IPS-NIHi11 (cell line): ENCODE measurements at regions not wholly inside any gene's neighbourhood (a gene's known extent, or its start where the extent isn't known, plus 50 kb on each side); places are given as distances from the start of the nearest gene placed in this dataset.

Experiments
- DNase-seq: peaks from one replicate; pipeline ENCODE4 v3.0.0; 2012; ENCODE audit warnings: mixed read lengths, low spot score

GRCh38 chr14:104356020-104356737 is 217.8 kb downstream of the KIF26A start:
- no peak for DNase-seq

GRCh38 chr14:104356738-104357688 is 218.6 kb downstream of the KIF26A start:
- DNase-seq: no peak

DNA sequence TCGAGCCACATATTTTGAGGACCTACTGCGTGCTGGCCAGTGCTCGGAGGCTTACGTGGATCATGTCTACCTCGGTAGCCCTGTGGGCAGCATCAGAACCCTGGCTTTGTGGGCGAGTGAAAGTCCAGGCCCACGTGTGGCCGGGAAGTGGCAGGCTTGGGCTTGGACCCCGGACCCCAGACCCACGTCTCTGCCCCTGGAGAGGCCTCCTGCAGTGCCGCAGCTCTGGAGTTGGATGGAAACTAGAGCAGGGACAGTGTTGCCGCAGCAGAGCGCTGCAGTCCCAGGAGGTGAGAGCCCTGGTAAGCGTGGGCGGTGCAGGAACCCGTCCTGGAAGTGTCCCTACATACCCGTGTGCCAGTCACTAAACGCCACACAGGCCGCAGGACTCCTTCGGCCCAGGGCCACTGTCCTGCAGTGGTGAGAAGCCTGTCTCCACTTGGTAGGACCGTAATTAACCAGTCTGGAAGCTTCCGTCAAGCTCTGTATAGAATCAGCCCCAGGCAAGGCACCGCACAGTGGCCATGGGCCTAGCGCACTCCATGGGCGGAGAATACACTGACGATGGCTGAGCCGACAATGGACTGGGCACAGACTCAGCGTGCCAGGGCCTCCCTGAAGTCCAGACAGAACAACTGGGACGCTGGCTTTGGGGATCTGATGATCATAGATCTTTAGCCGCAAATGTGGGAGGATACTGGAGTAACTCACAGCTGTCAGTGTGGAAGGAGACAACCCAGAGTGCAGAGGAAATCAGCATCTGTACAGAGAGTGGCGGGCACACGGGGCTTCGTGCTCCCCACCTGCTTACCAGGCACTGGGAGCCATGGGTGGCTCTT is 219.5 kb downstream of the KIF26A start:
- DNase-seq: no peak

- DNase-seq: no peak
Measured at GRCh38 chr14:104358528-104359300, 220.3 kb downstream of the KIF26A start.

- no peak for DNase-seq
Measured at GRCh38 chr14:104359301-104359968, 220.1 kb upstream of the C14orf180 start.

- DNase-seq: no peak
Measured at GRCh38 chr14:104359969-104360442, 219.6 kb upstream of the C14orf180 start.

- no peak for DNase-seq
Measured at GRCh38 chr14:104360501-104360900, 219.1 kb upstream of the C14orf180 start.

- DNase-seq: no peak
Measured at GRCh38 chr14:104361101-104361591, 218.4 kb upstream of the C14orf180 start.

GRCh38 chr14:104361921-104362681 is 217.5 kb upstream of the C14orf180 start:
- no peak for DNase-seq

- DNase-seq: no peak
Measured at GRCh38 chr14:104362761-104363605, 216.6 kb upstream of the C14orf180 start.

DNA sequence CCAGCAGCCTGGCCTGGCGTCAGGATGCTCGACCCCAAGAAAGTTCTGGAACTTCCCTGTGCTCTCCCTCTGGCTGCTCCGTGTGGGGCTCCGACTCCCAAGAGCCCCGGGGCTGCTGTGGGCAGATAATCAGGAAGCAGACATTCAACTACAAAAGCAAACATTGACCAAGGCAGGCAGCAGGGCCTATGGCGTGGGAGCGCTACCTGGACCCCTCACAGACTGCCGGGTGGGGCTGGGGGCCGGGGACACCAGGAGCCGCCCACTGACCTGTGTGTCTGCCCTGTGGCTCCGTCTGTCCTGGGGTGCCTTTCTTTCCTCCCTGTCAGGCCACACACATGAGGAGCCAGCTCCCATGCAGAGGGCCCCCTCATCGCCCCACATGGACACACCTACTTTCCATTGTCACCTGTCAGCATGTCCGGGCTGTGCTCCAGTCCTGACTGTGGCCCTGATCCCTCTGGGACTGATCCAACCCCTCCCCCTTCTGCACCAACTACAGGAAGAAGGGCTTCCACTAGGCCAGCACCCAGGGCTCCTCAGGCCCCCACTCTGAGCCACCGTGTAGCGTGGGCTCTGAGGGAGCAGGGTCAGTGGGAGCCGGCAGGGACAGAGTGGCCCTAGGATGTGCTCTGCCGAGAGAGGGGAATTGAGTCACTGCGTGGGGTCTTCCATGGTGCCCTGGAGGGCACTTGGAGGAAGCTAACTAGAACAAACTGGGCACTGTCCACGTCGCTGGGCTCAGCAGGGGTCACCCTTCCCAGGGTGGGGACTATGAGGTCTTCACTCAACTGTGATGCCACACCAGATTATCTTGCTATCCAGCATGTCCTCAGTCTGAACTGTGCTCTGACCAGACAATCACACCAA is 215.4 kb upstream of the C14orf180 start:
- no peak for DNase-seq

DNA sequence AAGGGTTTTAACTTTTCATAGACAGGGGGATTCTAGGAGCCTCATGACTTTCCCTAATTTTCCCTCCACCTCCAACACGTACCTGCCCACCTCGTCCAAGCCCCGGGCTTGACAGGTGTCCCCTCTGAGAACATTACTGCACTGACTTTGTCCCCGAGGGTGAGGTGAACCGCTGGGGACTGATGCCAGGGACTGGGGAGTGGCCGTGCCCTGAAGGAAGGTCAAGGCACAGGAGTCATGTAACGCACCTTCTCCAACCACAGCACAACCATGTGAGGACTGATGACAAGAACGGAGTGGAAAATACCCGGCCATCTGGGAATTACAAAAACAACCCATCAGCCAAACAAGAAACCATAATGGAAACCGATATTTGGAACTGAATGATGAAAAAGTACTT is 214.7 kb upstream of the C14orf180 start:
- DNase-seq: no peak

- no peak for DNase-seq
Measured at GRCh38 chr14:104366931-104367865, 212.4 kb upstream of the C14orf180 start.

- DNase-seq: no peak
Measured at GRCh38 chr14:104367866-104368750, 211.5 kb upstream of the C14orf180 start.

- no peak for DNase-seq
Measured at GRCh38 chr14:104368751-104369100, 210.8 kb upstream of the C14orf180 start.

DNA sequence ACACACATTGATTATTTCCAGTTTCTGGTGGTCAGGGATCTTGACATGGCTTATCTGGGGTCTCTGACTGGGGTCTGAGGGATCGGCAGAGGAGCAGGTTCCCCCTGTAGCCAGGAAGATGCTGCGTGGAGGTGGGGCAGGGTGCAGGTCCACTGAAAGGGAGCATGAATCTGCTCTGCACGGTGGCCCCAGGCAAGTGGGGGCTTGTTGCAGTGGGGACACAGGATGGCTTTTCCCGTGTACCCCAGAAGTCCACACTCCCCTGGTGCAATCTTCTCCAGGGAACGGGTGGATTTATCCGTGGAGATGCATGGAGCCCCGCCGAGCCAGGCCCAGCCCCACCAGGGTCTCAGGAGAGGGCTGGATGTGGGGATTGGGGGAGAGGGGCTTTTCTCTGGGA is 210.4 kb upstream of the C14orf180 start:
- DNase-seq: no peak
